ENCODE measurements at regions not wholly inside any gene's neighbourhood (a gene's known extent, or its start where the extent isn't known, plus 50 kb on each side); places are given as distances from the start of the nearest gene placed in this dataset.

DNA sequence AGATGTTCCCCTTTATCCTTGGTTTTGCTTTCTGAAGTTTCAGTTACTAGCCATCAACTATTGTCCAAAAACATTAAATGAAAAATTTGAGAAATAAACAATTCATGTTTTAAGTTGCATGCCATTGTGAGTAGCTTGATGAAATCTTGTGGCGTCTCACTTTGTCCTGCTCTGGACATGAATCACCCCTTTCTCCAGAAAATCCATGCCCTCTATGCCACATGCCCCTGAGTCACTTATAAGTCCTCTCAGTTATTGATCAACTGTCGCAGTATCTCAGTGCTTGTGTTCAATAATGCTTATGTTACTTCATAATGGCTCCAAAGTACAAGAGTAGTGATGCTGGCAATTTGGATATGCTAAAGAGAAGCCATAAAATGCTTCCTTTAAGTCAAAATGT is 208.0 kb upstream of the FERD3L start:
- Histone ChIP-seq H4K20me1 (ENCODE audit: control insufficient read depth, extremely low read depth, insufficient read depth, low read length) (no peaks in the 10 kb centered on the region), H3K4me1 (ENCODE audit: control insufficient read depth, extremely low read depth, insufficient read depth, low read length) (no peaks in the 10 kb centered on the region), H3K4me2 (ENCODE audit: control insufficient read depth, extremely low read depth, insufficient read depth, low read depth, low read length) (no peak overlapping the region), H3K4me3 (ENCODE audit: control insufficient read depth in 2 of 3, extremely low read depth in 1 of 3, insufficient read depth in 2 of 3, low read depth in 1 of 3, low read length in 3 of 3) (no peak overlapping the region), H3K9ac (ENCODE audit: control insufficient read depth, extremely low read depth, insufficient read depth, low read length) (no peak overlapping the region), H3K9me3 (ENCODE audit: control insufficient read depth, low read depth, low read length) (no peaks in the 10 kb centered on the region), H3K36me3 (ENCODE audit: control insufficient read depth in 2 of 2, extremely low read depth in 1 of 2, insufficient read depth in 2 of 2, low read length in 2 of 2) (no peaks in the 10 kb centered on the region), H3K27ac (ENCODE audit: control insufficient read depth, insufficient read depth, low read length) (no peak overlapping the region), H2AFZ (ENCODE audit: control insufficient read depth, low read length) (no peak overlapping the region), H3K79me2 (ENCODE audit: control insufficient read depth, insufficient read depth, low read length) (no peaks in the 10 kb centered on the region), H3K27me3 (ENCODE audit: control insufficient read depth, extremely low read depth, insufficient read depth, low read length) (no peaks in the 10 kb centered on the region), H3K9me1 (ENCODE audit: control insufficient read depth, extremely low read depth, insufficient read depth, low read length) (no peaks in the 10 kb centered on the region)
- FAIRE-seq (no peak), DNase-seq (ENCODE audit: low read depth, low spot score) (no peak)
- TF ChIP-seq EZH2 (IDR thresholded peaks at IDR 0.05; ENCODE audit: low read length) = no peak
- TF ChIP-seq, protein P1, sequence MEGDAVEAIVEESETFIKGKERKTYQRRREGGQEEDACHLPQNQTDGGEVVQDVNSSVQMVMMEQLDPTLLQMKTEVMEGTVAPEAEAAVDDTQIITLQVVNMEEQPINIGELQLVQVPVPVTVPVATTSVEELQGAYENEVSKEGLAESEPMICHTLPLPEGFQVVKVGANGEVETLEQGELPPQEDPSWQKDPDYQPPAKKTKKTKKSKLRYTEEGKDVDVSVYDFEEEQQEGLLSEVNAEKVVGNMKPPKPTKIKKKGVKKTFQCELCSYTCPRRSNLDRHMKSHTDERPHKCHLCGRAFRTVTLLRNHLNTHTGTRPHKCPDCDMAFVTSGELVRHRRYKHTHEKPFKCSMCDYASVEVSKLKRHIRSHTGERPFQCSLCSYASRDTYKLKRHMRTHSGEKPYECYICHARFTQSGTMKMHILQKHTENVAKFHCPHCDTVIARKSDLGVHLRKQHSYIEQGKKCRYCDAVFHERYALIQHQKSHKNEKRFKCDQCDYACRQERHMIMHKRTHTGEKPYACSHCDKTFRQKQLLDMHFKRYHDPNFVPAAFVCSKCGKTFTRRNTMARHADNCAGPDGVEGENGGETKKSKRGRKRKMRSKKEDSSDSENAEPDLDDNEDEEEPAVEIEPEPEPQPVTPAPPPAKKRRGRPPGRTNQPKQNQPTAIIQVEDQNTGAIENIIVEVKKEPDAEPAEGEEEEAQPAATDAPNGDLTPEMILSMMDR (optimal IDR thresholded peaks at IDR 0.05 in 1 of 3, IDR thresholded peaks at IDR 0.05 in 1 of 3, conservative IDR thresholded peaks at IDR 0.05 in 1 of 3; ENCODE audit: extremely low read depth in 1 of 3, insufficient read depth in 2 of 3, low read length in 3 of 3) = no peak
- dilution Hi-C loops (cut with MboI; ENCODE audit: extremely low pct_ligation_motif_present, low sequenced_read_pairs) = no loop called here

DNA sequence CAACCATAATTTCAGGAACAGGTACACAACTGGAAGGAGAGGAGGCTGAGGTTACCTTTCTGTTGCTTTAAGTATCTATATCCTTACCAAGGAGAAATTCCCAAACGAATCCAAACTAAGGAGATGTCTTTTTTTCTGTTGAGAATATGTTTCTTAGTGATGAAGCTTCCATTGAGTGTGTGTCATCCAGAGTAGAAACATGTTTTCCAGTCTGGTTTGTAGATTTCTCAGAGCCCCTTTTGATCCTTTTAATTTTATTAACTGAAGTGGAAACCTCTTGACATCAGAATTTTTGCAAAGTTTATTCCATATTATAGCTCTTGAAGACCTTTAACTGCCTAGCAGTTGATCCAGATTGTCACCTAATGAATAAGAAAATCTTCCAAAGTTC is 207.1 kb upstream of the FERD3L start:
- H3K4me3 ChIP-seq (ENCODE audit: control insufficient read depth in 2 of 3, extremely low read depth in 1 of 3, insufficient read depth in 2 of 3, low read depth in 1 of 3, low read length in 3 of 3) = no peak overlapping the region
- no peak overlapping the region for H3K9ac ChIP-seq (ENCODE audit: control insufficient read depth, extremely low read depth, insufficient read depth, low read length)
- H3K36me3 ChIP-seq (ENCODE audit: control insufficient read depth in 2 of 2, extremely low read depth in 1 of 2, insufficient read depth in 2 of 2, low read length in 2 of 2) = no peaks in the 10 kb centered on the region
- H3K9me3 ChIP-seq (ENCODE audit: control insufficient read depth, low read depth, low read length) = no peaks in the 10 kb centered on the region
- H3K79me2 ChIP-seq (ENCODE audit: control insufficient read depth, insufficient read depth, low read length) = no peaks in the 10 kb centered on the region
- no peak overlapping the region for H2AFZ ChIP-seq (ENCODE audit: control insufficient read depth, low read length)
- H3K4me2 ChIP-seq (ENCODE audit: control insufficient read depth, extremely low read depth, insufficient read depth, low read depth, low read length) = no peak overlapping the region
- DNase-seq (ENCODE audit: low read depth, low spot score) (no peak), FAIRE-seq (no peak)
- no peaks in the 10 kb centered on the region for H3K4me1 ChIP-seq (ENCODE audit: control insufficient read depth, extremely low read depth, insufficient read depth, low read length)
- TF ChIP-seq EZH2 (IDR thresholded peaks at IDR 0.05; ENCODE audit: low read length) = no peak
- TF ChIP-seq, protein P1 (optimal IDR thresholded peaks at IDR 0.05 in 1 of 3, IDR thresholded peaks at IDR 0.05 in 1 of 3, conservative IDR thresholded peaks at IDR 0.05 in 1 of 3; ENCODE audit: extremely low read depth in 1 of 3, insufficient read depth in 2 of 3, low read length in 3 of 3) = no peak
- no peaks in the 10 kb centered on the region for H4K20me1 ChIP-seq (ENCODE audit: control insufficient read depth, extremely low read depth, insufficient read depth, low read length)
- dilution Hi-C loops (cut with MboI; ENCODE audit: extremely low pct_ligation_motif_present, low sequenced_read_pairs) = no loop called here
- no peak overlapping the region for H3K27ac ChIP-seq (ENCODE audit: control insufficient read depth, insufficient read depth, low read length)
- no peaks in the 10 kb centered on the region for H3K27me3 ChIP-seq (ENCODE audit: control insufficient read depth, extremely low read depth, insufficient read depth, low read length)
- H3K9me1 ChIP-seq (ENCODE audit: control insufficient read depth, extremely low read depth, insufficient read depth, low read length) = no peaks in the 10 kb centered on the region
